ENCODE measurements at regions not wholly inside any gene's neighbourhood (a gene's known extent, or its start where the extent isn't known, plus 50 kb on each side); places are given as distances from the start of the nearest gene placed in this dataset.

GRCh38 chr13:53405616-53406015, 377.0 kb downstream of the OLFM4 start:
- in situ Hi-C loops (cut with HindIII; ENCODE audit: low sequenced_read_pairs) = no loop called here
- no peak for DNase-seq (ENCODE audit: low read depth, low spot score)
- no peak overlapping the region for H3K4me3 ChIP-seq (ENCODE audit: low read depth, low read length)
- TF ChIP-seq, protein P1, sequence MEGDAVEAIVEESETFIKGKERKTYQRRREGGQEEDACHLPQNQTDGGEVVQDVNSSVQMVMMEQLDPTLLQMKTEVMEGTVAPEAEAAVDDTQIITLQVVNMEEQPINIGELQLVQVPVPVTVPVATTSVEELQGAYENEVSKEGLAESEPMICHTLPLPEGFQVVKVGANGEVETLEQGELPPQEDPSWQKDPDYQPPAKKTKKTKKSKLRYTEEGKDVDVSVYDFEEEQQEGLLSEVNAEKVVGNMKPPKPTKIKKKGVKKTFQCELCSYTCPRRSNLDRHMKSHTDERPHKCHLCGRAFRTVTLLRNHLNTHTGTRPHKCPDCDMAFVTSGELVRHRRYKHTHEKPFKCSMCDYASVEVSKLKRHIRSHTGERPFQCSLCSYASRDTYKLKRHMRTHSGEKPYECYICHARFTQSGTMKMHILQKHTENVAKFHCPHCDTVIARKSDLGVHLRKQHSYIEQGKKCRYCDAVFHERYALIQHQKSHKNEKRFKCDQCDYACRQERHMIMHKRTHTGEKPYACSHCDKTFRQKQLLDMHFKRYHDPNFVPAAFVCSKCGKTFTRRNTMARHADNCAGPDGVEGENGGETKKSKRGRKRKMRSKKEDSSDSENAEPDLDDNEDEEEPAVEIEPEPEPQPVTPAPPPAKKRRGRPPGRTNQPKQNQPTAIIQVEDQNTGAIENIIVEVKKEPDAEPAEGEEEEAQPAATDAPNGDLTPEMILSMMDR (IDR thresholded peaks at IDR 0.05; ENCODE audit: low read depth, low read length) = no peak

GRCh38 chr13:53408306-53408705, 379.7 kb downstream of the OLFM4 start:
- H3K4me3 ChIP-seq (ENCODE audit: low read depth, low read length) = no peak overlapping the region
- in situ Hi-C loops (cut with HindIII; ENCODE audit: low sequenced_read_pairs) = no loop called here
- DNase-seq (ENCODE audit: low read depth, low spot score) = no peak
- TF ChIP-seq, protein P1 (IDR thresholded peaks at IDR 0.05; ENCODE audit: low read depth, low read length) = no peak

GRCh38 chr13:53408847-53409568, 380.4 kb downstream of the OLFM4 start:
- H3K4me3 ChIP-seq (ENCODE audit: low read depth, low read length) = no peak overlapping the region
- TF ChIP-seq, protein P1 (IDR thresholded peaks at IDR 0.05; ENCODE audit: low read depth, low read length) = no peak
- in situ Hi-C loops (cut with HindIII; ENCODE audit: low sequenced_read_pairs) = no loop called here
- DNase-seq (ENCODE audit: low read depth, low spot score) = no peak

GRCh38 chr13:53411463-53411862, 382.9 kb downstream of the OLFM4 start:
- TF ChIP-seq, protein P1 (IDR thresholded peaks at IDR 0.05; ENCODE audit: low read depth, low read length) = no peak
- no peak overlapping the region for H3K4me3 ChIP-seq (ENCODE audit: low read depth, low read length)
- DNase-seq (ENCODE audit: low read depth, low spot score) = no peak
- in situ Hi-C loops (cut with HindIII; ENCODE audit: low sequenced_read_pairs) = no loop called here

GRCh38 chr13:53415135-53415534, 386.5 kb downstream of the OLFM4 start:
- TF ChIP-seq, protein P1 (IDR thresholded peaks at IDR 0.05; ENCODE audit: low read depth, low read length) = no peak
- in situ Hi-C loops (cut with HindIII; ENCODE audit: low sequenced_read_pairs) = no loop called here
- no peak overlapping the region for H3K4me3 ChIP-seq (ENCODE audit: low read depth, low read length)

GRCh38 chr13:53417601-53418000, 389.0 kb downstream of the OLFM4 start:
- in situ Hi-C loops (cut with HindIII; ENCODE audit: low sequenced_read_pairs) = no loop called here
- DNase-seq (ENCODE audit: low read depth, low spot score) = no peak
- TF ChIP-seq, protein P1 (IDR thresholded peaks at IDR 0.05; ENCODE audit: low read depth, low read length) = no peak
- H3K4me3 ChIP-seq (ENCODE audit: low read depth, low read length) = no peak overlapping the region

More at GRCh38 chr13:53415135-53415534, 386.5 kb downstream of the OLFM4 start:
- no peak for DNase-seq (ENCODE audit: low read depth, low spot score)
